ENCODE measurements at regions not wholly inside any gene's neighbourhood (a gene's known extent, or its start where the extent isn't known, plus 50 kb on each side); places are given as distances from the start of the nearest gene placed in this dataset.

- Histone ChIP-seq H3K4me1 (ENCODE audit: control insufficient read depth in 5 of 5, insufficient read depth in 5 of 5, low read length in 5 of 5) (peaks cover 0 to 10% (median 0%) of the 10 kb centered on the region in 5 donors), H3K27ac (ENCODE audit: low read depth in 1 of 2, low read length in 1 of 2) (no peak overlapping the region), H3K36me3 (ENCODE audit: control insufficient read depth in 4 of 4, insufficient read depth in 4 of 4, low read length in 4 of 4) (no peaks in the 10 kb centered on the region), H3K9ac (ENCODE audit: insufficient read depth in 1 of 2, low read length in 2 of 2) (no peak overlapping the region), H3K27me3 (ENCODE audit: control insufficient read depth in 3 of 3, insufficient read depth in 3 of 3, low read length in 2 of 3) (peaks cover 0 to 8% (median 0%) of the 10 kb centered on the region in 3 donors), H3K9me3 (ENCODE audit: control insufficient read depth in 4 of 4, insufficient read depth in 3 of 4, low read length in 3 of 4) (peaks cover 0 to 10% (median 0%) of the 10 kb centered on the region in 4 donors), H3K4me3 (no peak overlapping the region)
- DNase-seq (no peak), ATAC-seq (ENCODE audit: insufficient read depth, low FRiP score) (no peak)
- WGBS, 2 donors, result 75 to 82% methylated on average over 27 of the region's 27 CpGs
- TF ChIP-seq CTCF (IDR thresholded peaks at IDR 0.05; ENCODE audit: control extremely low read depth, extremely low read depth), result no peak
Measured at GRCh38 chr13:112251930-112252585, 124.1 kb upstream of the SPACA7 start.

- ATAC-seq (ENCODE audit: insufficient read depth, low FRiP score), result no peak
- Histone ChIP-seq H3K9me3 (ENCODE audit: control insufficient read depth in 4 of 4, insufficient read depth in 3 of 4, low read length in 3 of 4) (peaks cover 0 to 10% (median 0%) of the 10 kb centered on the region in 4 donors), H3K9ac (ENCODE audit: insufficient read depth in 1 of 2, low read length in 2 of 2) (no peak overlapping the region), H3K27ac (ENCODE audit: low read depth in 1 of 2, low read length in 1 of 2) (no peak overlapping the region), H3K4me1 (ENCODE audit: control insufficient read depth in 5 of 5, insufficient read depth in 5 of 5, low read length in 5 of 5) (peaks cover 0 to 10% (median 0%) of the 10 kb centered on the region in 5 donors), H3K4me3 (no peak overlapping the region), H3K27me3 (ENCODE audit: control insufficient read depth in 3 of 3, insufficient read depth in 3 of 3, low read length in 2 of 3) (peaks cover 0 to 8% (median 0%) of the 10 kb centered on the region in 3 donors), H3K36me3 (ENCODE audit: control insufficient read depth in 4 of 4, insufficient read depth in 4 of 4, low read length in 4 of 4) (no peaks in the 10 kb centered on the region)
- TF ChIP-seq CTCF (IDR thresholded peaks at IDR 0.05; ENCODE audit: control extremely low read depth, extremely low read depth), result no peak
- 82 to 91% methylated on average over 29 of the region's 29 CpGs for WGBS, 2 donors
- DNase-seq, result no peak
Measured at GRCh38 chr13:112252804-112253590, 123.2 kb upstream of the SPACA7 start.

- ATAC-seq (ENCODE audit: insufficient read depth, low FRiP score), result no peak
- 90 to 92% methylated on average over 17 of the region's 17 CpGs for WGBS, 2 donors
- no peak for DNase-seq
Measured at GRCh38 chr13:112253631-112254030, 122.5 kb upstream of the SPACA7 start.

More at GRCh38 chr13:112253631-112254030, 122.5 kb upstream of the SPACA7 start:
- no peaks in the 10 kb centered on the region for H3K36me3 ChIP-seq (ENCODE audit: control insufficient read depth in 4 of 4, insufficient read depth in 4 of 4, low read length in 4 of 4)
- peaks cover 0 to 10% (median 0%) of the 10 kb centered on the region in 4 donors for H3K9me3 ChIP-seq (ENCODE audit: control insufficient read depth in 4 of 4, insufficient read depth in 3 of 4, low read length in 3 of 4)
- no peak overlapping the region for H3K27ac ChIP-seq (ENCODE audit: low read depth in 1 of 2, low read length in 1 of 2)
- no peak overlapping the region for H3K4me3 ChIP-seq
- peaks cover 0 to 4% (median 0%) of the 10 kb centered on the region in 5 donors for H3K4me1 ChIP-seq (ENCODE audit: control insufficient read depth in 5 of 5, insufficient read depth in 5 of 5, low read length in 5 of 5)
- peaks cover 0 to 8% (median 0%) of the 10 kb centered on the region in 3 donors for H3K27me3 ChIP-seq (ENCODE audit: control insufficient read depth in 3 of 3, insufficient read depth in 3 of 3, low read length in 2 of 3)
- no peak overlapping the region for H3K9ac ChIP-seq (ENCODE audit: insufficient read depth in 1 of 2, low read length in 2 of 2)
- no peak for TF ChIP-seq CTCF (IDR thresholded peaks at IDR 0.05; ENCODE audit: control extremely low read depth, extremely low read depth)

Data from lung (tissue), 11 donors.